Endothelial cell of umbilical vein (primary cell): ENCODE measurements at regions not wholly inside any gene's neighbourhood (a gene's known extent, or its start where the extent isn't known, plus 50 kb on each side); places are given as distances from the start of the nearest gene placed in this dataset.

Experiments
- BruUV-seq: library from RNA; stranded (reverse); fragments of 400-500 nt; replicated peaks from 2 replicates; lab custom pipeline; 2021; lab: Mats Ljungman, UMichigan
- CTCF ChIA-PET: fragments of 300-600, 350-600 bp; sonication (Branson Sonifier 250); formaldehyde crosslinking; loops from one replicate; lab custom pipeline; 2021; ENCODE audit warnings: antibody characterized with exemption, inconsistent platforms; lab: Charles Lee
- POLR2A ChIA-PET: fragments of 300-600, 350-600 bp; sonication (Branson Sonifier 250); formaldehyde crosslinking; loops from one replicate; lab custom pipeline; 2021; ENCODE audit warnings: antibody characterized with exemption, inconsistent platforms; lab: Charles Lee
- DNase-seq: peaks from one replicate; pipeline ENCODE4 v3.0.0-alpha.2; 2011; ENCODE audit warnings: low read depth, low spot score
- FAIRE-seq: peaks from 2 replicates; lab custom pipeline; 2011; peaks lifted over from hg19 to GRCh38; lab: Jason Lieb, UNC
- H2AFZ ChIP-seq: 2 replicates; pipeline ENCODE4 v1.6.0; 2012; ENCODE audit warnings: low read depth, low read length, control low read depth, inconsistent platforms
- H3K27ac ChIP-seq: 2 replicates; pipeline ENCODE4 v1.5.1; 2011; ENCODE audit warnings: low read depth, mild to moderate bottlenecking, control low read depth, low read length, moderate library complexity; ENCODE audit not compliant: insufficient read depth
- H3K27me3 ChIP-seq, 2 experiments: 2 replicates each; pipeline versions ENCODE4 v1.6.0 to v1.6.1; 2011; ENCODE audit warnings: low read length in 2 of 2, mixed read lengths in 1 of 2; ENCODE audit not compliant: control insufficient read depth in 2 of 2, insufficient read depth in 2 of 2
- H3K36me3 ChIP-seq, 2 experiments: 2 replicates in 1 of 2; 3 replicates in 1 of 2; pipeline ENCODE4 v1.5.1; 2011; ENCODE audit warnings: low read length in 2 of 2, mild to moderate bottlenecking in 1 of 2, moderate library complexity in 1 of 2; ENCODE audit not compliant: control insufficient read depth in 2 of 2, insufficient read depth in 2 of 2; ENCODE audit errors: extremely low read depth in 1 of 2
- H3K4me1 ChIP-seq: 3 replicates; pipeline ENCODE4 v1.5.1; 2011; ENCODE audit warnings: mild to moderate bottlenecking, low read length; ENCODE audit not compliant: control insufficient read depth, insufficient read depth; ENCODE audit errors: extremely low read depth
- H3K4me2 ChIP-seq: 2 replicates; pipeline ENCODE4 v1.6.1; 2011; ENCODE audit warnings: low read length, control low read depth, mixed read lengths; ENCODE audit not compliant: insufficient read depth
- H3K4me3 ChIP-seq, 3 experiments: fragments of 200-600 bp in 1 of 3; sonication (generic), shearing (Covaris generic) in 1 of 3; replicated peaks in 1 of 3; 2 replicates each; pipeline ENCODE4 v1.5.1; 2011 to 2016; ENCODE audit warnings: control low read depth in 3 of 3, low read length in 3 of 3, mild to moderate bottlenecking in 2 of 3, inconsistent platforms in 1 of 3, low read depth in 1 of 3, moderate library complexity in 1 of 3; ENCODE audit not compliant: insufficient read depth in 1 of 3
- H3K79me2 ChIP-seq: 2 replicates; pipeline ENCODE4 v1.6.0; 2012; ENCODE audit warnings: low read length, inconsistent platforms; ENCODE audit not compliant: control insufficient read depth, insufficient read depth
- H3K9ac ChIP-seq: replicated peaks from 2 replicates; pipeline ENCODE3; 2011; ENCODE audit warnings: low read length, control low read depth; ENCODE audit not compliant: insufficient read depth; ENCODE audit errors: extremely low read depth
- H3K9me1 ChIP-seq: replicated peaks from 3 replicates; pipeline ENCODE4 v1.6.0; 2011; ENCODE audit warnings: mild to moderate bottlenecking, low read length; ENCODE audit not compliant: control insufficient read depth, insufficient read depth; ENCODE audit errors: extremely low read depth
- H3K9me3 ChIP-seq: replicated peaks from 2 replicates; pipeline ENCODE4 v1.5.1; 2012; ENCODE audit warnings: low read length, inconsistent platforms; ENCODE audit not compliant: control insufficient read depth, insufficient read depth
- H4K20me1 ChIP-seq: replicated peaks from 2 replicates; pipeline ENCODE3; 2011; ENCODE audit warnings: mild to moderate bottlenecking, low read length; ENCODE audit not compliant: control insufficient read depth, insufficient read depth; ENCODE audit errors: extremely low read depth
- CTCF ChIP-seq, 2 donors: IDR thresholded peaks; 1 replicate in 1 of 2; 2 replicates in 1 of 2; pipeline ENCODE4 v1.5.1; 2011; ENCODE audit warnings: low read length in 2 of 2, mild to moderate bottlenecking in 2 of 2, moderate library complexity in 2 of 2, control low read depth in 1 of 2, inconsistent platforms in 1 of 2, low read depth in 1 of 2; ENCODE audit not compliant: insufficient read depth in 1 of 2; ENCODE audit errors: extremely low read depth in 1 of 2
- EZH2 ChIP-seq: IDR thresholded peaks from 2 replicates; pipeline ENCODE4 v1.6.1; 2012; ENCODE audit warnings: borderline replicate concordance, low read depth, mild to moderate bottlenecking, moderate library complexity, low read length, inconsistent platforms; ENCODE audit not compliant: severe bottlenecking
- FOS ChIP-seq: IDR thresholded peaks from 2 replicates; pipeline ENCODE4 v1.6.1; 2011; ENCODE audit warnings: mild to moderate bottlenecking, low read length, moderate library complexity, borderline replicate concordance; ENCODE audit not compliant: insufficient read depth
- GATA2 ChIP-seq: IDR thresholded peaks from 2 replicates; pipeline ENCODE4 v1.7.0; 2011; ENCODE audit warnings: low read depth, mild to moderate bottlenecking, moderate library complexity, mixed read lengths, low read length; ENCODE audit not compliant: insufficient read length, insufficient read depth
- MYC ChIP-seq: IDR thresholded peaks from one replicate; pipeline ENCODE4 v1.6.1; 2011; ENCODE audit warnings: mild to moderate bottlenecking, low read depth, low read length
- POLR2A ChIP-seq: IDR thresholded peaks from 2 replicates; pipeline ENCODE4 v1.6.1; 2012; ENCODE audit warnings: low read depth, mild to moderate bottlenecking, control low read depth, low read length
- POLR2AphosphoS5 ChIP-seq: IDR thresholded peaks from 2 replicates; pipeline ENCODE4 v1.6.1; 2012; ENCODE audit warnings: low read depth, mild to moderate bottlenecking, control low read depth, low read length, moderate library complexity; ENCODE audit not compliant: insufficient read depth
- dilution Hi-C: fragments of 300-500 bp; cut with MboI; formaldehyde crosslinking; loops from one replicate; pipeline ENCODE4 v1.15.0; 2019; ENCODE audit warnings: low sequenced_read_pairs; ENCODE audit not compliant: extremely low pct_ligation_motif_present
- intact Hi-C: fragments of 100-400 bp; cut with micrococcal nuclease; formaldehyde crosslinking; loops from one replicate; pipeline ENCODE4 v1.10.0; 2022

GRCh38 chr1:222413991-222414549 is 133.8 kb downstream of the HHIPL2 start:
- Histone ChIP-seq H3K4me2 (no peak overlapping the region), H3K9me3 (no peaks in the 10 kb centered on the region), H3K27me3 (no peaks in the 10 kb centered on the region), H3K27ac (no peak overlapping the region), H3K9ac (no peak overlapping the region), H3K36me3 (no peaks in the 10 kb centered on the region), H3K4me3 (no peak overlapping the region), H4K20me1 (no peaks in the 10 kb centered on the region), H3K9me1 (no peaks in the 10 kb centered on the region), H3K4me1 (no peaks in the 10 kb centered on the region), H3K79me2 (no peaks in the 10 kb centered on the region), H2AFZ (no peak overlapping the region)
- no TSS peak for BruUV-seq
- intact Hi-C loops = no loop called here
- ChIA-PET POLR2A (no interaction called here), CTCF (no interaction called here)
- DNase-seq (no peak), FAIRE-seq (no peak)
- dilution Hi-C loops = no loop called here
- no peak for TF ChIP-seq GATA2
- TF ChIP-seq CTCF (IDR thresholded peaks at IDR 0.05; ENCODE audit: extremely low read depth in 1 of 2, insufficient read depth in 1 of 2, low read depth in 1 of 2, low read length in 2 of 2) = no peak
- no peak for TF ChIP-seq POLR2AphosphoS5
- TF ChIP-seq MYC = no peak
- no peak for TF ChIP-seq POLR2A
- no peak for TF ChIP-seq FOS
- no peak for TF ChIP-seq EZH2
